Suppressor macrophage (primary cell): ENCODE measurements at regions not wholly inside any gene's neighbourhood (a gene's known extent, or its start where the extent isn't known, plus 50 kb on each side); places are given as distances from the start of the nearest gene placed in this dataset.
"Not testable (repeated sequence)": the region's sequence is repeated elsewhere in the genome, so short reads cannot be mapped to it uniquely, and the experiment has no call there.

Experiments used
- DNase-seq, 4 experiments: peaks; one replicate each; pipeline ENCODE4 v3.0.0-alpha.2; 2020 to 2022

DNA sequence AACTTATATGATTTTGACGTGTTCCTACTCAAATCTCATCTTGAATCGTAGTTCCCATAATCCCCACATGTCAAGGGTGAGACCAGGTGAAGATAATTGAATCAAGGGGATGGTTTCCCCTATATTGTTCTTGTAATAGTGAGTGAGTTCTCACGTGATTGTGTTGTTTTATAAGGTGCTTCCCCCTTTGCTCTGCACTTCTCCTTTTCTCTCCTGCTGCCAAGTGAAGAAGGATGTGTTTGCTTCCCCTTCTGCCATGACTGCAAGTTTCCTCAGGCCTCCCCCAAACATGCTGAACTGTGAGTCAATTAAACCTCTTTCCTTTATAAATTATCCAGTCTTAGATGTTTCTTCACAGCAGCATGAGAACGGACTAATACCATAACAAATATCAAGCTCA is 83.2 kb downstream of the MANEA start:
- peak; percentile 15 to 56 (median 46) for DNase-seq

DNA sequence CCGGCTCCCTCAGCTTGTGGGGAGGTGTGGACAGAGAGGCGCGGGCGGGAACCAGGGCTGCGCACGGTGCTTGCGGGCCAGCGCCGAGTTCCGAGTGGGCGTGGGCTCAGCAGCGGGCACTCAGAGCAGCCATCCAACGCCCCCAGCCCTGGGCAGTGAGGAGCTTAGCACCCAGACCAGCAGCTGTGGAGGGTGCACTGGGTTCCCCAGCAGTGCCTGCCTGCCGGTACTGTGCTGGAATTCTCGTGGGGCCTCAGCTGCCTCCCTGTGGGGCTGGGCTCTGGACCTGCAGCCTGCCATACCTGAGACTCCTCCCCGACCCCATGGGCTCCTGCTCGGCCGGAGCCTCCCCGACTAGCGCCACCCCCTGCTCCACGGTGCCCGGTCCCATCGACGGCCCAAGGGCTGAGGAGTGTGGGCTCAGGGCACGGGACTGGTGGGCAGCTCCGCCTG is 92.7 kb downstream of the MANEA start:
- no peak for DNase-seq

DNA sequence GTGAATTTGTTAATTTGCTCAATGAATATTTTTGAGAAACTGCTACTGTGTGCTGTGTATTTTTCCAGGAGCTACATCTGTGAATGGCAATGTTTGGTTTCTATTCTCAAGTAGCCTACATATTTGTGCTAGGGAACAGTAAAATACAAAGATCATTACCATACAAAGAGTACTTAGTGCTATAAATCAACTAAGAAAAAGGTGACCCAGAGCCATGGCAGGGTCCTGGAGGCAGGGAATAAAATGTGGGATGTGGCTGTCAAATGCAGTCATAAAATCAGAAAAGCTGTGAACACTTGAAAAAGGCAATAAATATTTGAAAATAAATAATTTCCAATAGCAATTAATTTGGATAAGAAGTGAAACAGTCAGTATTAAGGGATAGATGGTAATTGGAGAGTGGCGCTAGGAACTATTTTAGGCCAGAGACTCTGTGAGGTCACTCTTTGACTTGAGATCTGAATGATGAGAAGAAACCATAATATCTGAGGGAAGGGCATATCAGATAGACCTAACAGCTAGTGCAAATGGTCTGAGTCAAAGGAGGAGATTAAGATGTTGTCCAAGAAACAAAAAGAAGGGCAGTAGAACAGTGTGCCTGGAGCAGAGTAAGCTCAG is 98.8 kb downstream of the MANEA start:
- DNase-seq, result no peak

DNA sequence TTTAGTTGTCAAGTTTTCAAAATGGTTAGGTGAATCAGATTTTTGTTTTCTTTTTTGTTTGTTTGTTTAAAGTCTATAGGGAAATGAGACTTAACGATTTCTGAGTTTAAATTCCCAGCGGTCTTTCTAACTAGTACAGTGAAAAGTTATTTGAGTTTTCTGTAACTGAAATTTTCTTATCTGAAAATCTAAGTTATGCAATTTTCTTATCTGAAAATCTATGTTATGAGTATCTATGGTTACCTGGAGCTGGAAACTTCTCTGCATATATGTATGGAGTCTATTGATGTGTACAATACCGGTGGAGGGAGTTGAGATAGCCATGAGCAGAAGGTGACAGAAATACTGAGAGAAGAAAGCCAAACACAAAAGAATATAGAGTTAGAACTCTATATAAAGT is 102.6 kb downstream of the MANEA start:
- no peak for DNase-seq

DNA sequence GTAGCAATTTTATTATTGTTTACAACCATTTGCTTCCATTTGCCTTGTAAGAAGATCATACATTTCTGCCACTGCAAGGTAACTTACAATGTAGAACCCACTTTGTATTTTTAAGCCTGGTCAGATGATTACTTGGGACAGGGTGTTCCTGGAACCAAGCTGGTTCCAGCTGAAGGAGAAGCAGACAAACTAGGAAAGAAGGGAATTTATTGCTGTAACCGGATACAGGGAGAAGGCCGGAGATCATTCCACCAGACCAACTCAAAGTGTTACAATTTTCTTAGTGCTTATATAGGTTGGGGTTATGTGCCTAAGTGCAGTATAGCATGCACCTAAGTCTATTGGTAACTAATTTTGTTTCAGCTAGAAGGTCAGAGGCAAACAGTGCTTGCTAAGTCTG is 104.4 kb downstream of the MANEA start:
- DNase-seq, result no peak

DNA sequence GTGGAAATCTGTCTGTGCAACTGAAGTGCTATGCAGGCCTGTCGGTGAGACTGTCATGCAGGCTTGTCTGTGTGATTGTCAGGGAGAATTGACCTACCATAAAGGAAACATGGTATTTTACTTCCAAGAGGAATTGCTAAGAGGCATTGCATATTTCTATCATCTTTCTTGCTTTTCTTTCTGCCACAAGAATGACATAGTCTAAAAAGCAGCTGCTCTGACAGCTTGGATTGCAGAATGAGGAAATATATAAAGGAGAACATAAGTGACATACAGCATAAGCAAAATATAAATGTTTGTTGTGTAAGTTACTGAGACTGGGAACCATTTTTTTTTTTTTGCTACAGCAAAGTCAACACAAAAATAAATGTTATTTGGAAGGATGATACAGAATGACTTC is 105.1 kb downstream of the MANEA start:
- no peak for DNase-seq

DNA sequence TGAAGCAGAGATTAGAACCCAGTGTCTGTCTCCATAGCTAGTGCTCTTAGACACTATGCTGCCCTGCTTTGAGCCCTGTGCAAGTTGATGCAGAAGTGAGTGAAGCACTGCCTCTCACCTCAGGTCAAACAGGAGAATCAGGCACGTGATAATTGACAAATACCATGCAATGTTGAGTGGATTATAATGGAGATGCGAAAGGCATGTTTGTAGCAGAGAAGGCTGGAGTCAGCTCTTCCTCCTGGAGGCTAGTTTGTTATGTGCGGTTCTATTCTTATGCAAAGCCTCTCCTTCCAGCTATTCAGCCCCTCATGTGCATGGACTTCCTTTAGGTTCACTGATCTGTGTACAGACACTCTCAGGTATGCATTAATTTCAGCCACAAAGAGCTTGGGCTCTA is 108.5 kb downstream of the MANEA start:
- no peak for DNase-seq

DNA sequence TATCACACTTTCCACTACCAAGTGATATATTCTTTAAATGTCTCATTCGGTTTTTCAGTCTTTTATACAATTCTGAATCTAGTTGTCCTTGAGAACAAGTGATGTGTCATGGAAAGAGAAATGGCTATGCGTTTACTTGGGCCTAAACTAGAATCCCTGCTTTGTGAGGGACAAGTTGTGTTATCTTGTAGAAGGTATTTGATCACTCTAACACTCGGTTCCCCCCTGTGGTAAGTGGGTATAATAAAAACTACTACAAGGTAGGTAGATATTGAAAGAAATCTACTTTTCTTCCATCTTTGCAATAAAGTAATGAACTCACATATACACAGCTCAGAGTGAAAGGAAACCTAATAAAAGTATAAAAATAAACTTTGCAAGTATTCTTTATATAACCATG is 108.9 kb downstream of the MANEA start:
- no peak for DNase-seq

DNA sequence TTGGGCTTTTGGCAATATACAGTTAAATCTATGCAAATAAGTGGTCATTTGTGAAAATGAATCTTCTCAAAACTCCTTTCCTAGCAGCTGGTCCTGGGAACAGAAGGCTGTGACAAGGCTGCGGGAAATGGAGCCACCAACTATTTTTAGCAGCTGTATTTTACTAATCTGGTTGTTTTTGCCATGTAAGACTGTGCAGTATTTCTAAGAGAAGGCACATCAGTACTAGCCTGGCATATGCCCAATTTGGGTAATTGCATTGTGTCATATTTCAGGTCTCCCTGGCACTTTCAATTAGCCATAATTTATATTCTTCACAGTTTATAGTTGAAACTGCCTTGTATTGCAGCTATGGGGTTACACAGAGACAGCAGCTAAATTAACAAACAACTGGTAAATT is 109.6 kb downstream of the MANEA start:
- no peak for DNase-seq

DNA sequence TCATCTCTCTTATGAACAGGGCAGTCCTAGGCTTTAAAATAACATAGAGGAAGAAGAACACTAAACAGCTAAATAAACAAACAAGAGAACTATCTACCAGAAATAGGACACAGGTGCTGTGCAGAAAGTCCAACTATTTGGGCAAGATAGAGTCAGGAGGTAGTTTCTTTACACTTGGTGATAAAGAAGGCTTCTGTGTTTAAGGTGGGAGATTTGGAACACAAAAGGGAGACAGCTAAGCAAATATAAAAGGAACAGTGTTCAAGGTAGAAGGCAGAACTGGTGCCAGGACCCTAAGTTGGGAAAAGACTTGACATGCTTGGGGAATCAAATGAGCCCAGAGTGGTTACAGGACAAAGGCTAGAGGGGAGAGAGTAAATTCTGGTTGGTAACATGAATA is 110.5 kb downstream of the MANEA start:
- no peak for DNase-seq

DNA sequence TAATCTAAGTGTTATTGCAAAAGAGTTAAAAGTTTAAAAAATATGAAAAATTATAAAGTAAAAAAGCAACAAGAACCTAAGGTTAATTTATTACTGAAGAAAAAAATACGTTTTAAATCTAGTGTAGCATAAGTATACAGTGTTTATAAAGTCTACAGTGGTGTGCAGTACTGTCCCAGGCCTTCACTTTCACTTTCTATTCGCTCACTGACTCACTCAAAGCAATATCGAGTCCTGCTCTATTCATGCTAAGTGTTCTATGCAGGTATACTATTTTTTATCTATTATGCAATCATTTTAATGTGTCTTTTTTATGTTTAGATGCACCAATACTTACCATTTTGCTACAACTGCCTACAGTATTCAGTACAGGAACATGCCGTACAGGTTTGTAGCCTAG is 113.0 kb downstream of the MANEA start:
- DNase-seq, result no peak

DNA sequence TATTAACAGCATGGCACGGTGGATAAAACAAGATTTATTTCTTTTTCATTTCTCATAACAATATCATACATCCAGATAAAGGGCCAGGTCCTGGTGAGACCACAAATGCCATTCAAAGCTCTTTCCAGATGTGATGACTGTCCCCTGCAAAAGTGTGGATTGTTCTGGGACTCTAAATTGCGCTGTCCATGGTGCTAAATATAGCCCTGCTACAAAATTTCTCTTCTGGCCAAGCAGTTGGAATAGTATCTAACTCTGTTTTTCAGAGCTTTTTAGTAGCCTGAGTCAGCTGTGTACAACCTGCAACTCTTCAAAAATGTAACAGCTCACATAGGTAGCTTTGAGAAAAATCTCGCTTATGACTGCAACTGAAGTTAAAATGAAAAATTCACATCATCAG is 115.8 kb downstream of the MANEA start:
- DNase-seq, result peak in 1 of 4 experiments; percentile 3

DNA sequence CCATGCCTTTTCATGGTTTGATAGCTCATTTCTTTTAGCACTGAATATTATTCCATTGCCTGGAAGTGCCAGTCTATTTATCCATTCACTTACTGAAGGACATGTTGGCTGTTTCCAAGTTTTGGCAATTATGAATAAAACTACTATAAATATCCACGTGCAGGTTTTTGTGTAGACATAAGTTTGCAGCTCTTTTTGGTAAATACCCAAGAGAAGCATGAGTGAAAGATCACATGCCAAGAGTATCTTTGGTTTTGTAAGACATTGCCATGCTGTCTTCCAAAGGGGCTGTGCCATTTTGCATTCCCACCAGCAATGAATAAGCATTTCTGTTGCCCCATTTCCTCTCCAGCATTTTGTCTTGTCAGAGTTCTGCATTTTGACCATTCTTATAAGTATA is 120.9 kb downstream of the MANEA start:
- DNase-seq, result no peak

DNA sequence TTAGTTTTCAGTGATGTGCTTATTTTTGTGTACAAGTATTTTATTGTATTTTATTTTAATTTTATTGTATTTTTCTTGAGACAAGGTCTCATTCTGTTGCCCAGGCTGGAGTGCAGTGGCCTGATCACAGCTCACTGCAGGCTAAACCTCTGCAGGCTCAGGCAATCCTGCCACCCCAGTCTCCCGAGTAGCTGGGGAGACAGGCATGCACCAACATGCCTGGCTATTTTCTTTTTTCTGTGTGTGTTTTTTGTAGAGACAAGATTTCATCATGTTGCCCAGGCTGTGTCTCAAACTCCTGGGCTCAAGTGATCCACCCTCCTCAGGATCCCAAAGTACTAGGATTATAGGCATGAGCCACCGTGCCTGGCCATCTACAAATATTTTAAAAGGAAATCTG is 146.3 kb downstream of the MANEA start:
- DNase-seq, result no peak

DNA sequence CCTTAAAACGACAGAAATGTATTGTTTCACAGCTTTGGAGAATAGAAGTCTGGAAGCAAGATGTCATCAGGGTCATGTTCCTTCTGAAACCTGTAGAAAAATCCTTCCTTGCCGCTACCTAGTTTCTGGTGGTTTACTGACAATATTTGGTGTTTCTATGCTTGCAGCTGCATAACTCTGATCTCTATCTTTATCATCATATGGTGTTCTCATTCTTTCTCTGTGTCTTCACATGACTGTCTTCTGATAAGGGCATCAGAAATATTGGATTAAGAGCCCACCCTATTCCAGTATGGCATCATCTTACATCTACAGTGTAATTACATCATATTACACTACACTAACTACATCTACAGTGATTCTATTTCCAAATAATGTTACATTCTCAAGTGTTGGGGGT is 148.0 kb downstream of the MANEA start:
- no peak for DNase-seq

DNA sequence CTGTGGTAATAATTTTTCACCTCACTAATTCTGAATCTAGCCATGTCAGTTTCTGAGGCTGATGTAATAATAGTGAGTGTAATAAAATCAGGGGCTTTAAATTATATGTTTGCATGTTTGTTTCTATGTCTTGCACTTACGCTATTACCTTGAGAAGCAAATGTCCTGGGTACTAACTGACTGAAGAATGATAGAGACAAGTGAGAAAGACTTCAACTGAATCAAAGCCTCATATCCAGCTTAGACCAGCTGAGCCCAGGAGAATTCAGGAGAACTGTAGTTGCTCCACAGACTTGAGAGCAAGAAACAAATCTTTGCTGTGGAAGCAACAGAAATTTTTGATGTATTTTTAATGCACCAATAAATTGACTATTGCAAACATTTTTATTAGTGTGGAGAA is 162.8 kb downstream of the MANEA start:
- DNase-seq, result no peak

DNA sequence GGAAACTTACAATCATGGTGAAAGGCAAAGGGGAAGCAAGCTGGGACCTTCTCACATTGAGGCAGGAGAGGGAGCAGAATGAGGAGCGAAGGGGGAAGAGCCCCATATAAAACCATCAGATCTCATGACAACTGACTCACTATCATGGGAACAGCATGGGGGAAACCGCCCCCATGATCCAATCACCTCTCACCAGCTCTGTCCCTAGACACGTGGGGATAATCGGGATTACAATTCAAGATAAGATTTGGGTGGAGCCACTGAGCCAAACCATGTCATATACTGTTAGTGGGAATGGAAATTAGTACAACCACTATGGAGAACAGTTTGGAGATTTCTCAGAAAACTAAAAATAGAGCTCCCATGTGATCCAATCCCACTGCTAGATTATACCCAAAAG is 163.7 kb downstream of the MANEA start:
- no peak for DNase-seq

DNA sequence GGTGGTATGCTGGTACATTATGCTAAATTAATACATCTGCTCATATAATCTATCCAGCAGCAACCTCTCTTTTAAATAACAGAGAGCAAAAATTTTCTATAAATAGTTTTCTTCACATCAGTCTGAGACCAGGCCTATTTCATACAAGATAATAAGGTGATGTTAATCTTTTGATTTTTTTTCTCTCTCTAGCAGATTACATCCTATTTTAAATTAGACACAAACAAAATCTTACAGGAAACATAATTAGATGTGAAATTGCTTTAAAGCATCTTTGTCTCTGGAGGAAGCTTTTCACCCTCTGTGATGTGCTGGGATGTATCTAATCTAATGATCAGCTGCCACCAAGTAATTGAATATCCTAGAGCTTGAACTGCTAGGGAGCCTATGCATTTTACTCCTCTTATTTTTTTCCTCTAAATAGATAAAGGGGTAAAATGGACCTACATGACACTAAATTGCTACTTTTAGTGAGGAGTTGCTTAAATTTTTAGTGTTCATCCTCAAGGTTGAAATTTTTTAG is 165.5 kb downstream of the MANEA start:
- DNase-seq, result no peak

DNA sequence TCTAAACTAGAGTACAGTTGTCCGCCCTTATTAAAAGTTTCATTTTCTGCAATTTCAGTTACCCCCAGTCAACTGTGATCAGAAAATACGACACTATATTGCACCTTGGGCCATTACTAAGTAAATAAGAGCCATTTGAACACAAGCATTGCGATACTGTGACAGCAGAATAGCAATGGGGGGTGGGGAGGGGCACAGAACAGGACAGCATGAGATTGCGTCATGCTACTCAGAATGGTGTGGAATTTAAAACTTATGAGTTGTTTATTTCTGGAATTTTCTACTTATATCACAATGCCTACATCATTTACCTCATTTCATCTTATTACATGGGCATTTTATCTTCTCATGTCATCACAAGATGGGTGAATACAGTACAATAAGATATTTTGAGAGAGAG is 166.3 kb downstream of the MANEA start:
- DNase-seq, result no peak

DNA sequence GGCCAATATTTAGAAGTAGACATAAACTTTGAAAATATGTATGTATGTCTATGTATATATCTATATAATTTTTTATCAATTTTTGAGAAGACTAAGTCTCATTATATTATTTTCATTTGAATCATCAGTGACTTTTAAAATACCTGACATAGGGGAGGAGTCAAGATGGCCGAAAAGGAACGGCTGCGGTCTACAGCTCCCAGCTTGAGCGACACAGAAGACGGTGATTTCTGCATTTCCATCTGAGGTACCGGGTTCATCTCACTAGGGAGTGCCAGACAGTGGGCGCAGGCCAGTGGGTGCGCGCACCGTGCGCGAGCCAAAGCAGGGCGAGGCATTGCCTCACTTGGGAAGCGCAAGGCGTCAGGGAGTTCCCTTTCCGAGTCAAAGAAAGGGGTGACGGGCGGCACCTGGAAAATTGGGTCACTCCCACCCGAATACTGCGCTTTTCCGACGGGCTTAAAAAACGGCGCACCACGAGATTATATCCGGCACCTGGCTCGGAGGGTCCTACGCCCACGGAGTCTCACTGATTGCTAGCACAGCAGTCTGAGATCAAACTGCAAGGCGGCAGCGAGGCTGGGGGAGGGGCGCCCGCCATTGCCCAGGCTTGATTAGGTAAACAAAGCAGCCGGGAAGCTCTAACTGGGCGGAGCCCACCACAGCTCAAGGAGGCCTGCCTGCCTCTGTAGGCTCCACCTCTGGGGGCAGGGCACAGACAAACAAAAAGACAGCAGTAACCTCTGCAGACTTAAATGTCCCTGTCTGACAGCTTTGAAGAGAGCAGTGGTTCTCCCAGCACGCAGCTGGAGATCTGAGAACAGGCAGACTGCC is 181.1 kb downstream of the MANEA start:
- not testable (repeated sequence) for DNase-seq

DNA sequence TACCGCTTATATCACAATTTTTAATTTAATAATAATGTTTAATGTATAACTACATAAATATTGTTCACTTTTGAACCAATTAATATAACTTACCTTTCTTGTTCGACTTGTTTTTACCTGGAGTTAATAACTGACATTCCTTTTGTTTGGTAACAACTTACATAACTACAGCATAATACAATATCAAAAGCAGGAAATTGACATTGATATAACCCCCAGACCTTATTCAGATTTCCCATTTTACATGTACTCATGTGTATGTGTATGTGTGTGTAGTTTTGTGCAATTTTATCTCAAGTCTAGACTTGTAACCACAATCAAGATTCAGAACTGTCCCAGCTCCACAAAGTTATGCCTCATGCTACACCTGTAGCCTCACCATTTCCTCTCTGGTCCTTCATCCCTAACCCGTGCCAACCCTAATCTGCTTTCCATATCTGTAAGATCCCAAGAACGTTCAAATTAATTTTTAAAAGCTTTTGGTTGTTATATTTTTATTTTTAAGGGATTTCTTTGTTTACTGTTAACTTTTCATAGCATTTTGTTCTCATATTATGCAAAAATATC is 190.6 kb downstream of the MANEA start:
- DNase-seq, result no peak

DNA sequence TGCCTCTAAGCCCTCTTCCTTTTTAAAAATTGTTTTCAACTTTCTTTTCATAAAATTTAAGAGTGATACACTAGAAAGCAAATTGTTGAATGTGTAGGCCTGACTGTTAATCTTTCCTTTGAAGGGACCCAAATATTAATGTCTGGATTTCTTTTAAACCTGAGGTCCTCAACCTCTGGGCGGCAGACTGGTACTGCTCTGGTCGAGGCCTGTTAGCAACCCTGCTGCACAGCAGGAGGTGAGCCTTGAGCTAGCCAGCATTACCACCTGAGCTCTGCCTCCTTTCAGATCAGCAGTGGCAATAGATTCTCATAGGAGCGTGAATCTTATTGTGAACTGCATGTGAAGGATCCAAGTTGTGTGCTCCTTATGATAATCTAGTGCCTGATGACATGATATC is 191.2 kb downstream of the MANEA start:
- no peak for DNase-seq

DNA sequence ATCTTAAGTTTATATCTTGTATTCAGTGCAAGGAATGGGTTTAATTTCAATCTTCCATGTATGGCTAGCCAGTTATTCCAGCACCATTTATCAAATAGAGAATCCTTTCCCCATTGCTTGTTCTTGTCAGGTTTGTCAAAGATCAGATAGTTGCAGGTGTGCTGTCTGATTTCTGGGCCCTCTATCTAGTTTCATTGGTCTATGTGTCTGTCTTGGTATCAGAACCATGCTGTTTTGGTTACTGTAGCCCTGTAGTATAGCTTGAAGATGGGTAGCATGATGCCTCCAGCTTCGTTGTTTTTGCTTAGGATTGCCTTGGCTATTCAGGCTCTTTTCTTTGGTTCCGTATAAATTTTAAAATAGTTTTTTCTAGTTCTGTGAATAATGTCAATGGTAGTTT is 200.0 kb downstream of the MANEA start:
- DNase-seq, result no peak

DNA sequence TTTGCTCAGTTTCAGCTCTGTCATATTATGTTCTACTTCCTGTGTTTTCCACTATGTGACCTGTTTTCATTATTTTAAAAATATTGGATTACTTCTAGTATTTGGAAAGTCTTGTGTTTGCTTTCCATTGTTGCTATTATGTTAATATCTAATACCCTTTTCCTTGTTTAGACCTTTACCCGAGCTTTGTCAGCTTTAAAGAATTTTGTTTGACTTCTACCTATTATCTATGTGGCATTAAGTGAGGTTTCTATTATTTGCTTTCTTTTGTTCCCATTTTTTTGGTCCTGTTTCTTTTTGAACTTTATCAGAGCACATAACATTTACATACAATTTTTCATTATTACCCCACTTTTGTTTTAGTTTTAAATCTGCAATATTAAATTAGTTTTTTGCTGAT is 202.7 kb downstream of the MANEA start:
- DNase-seq, result no peak
